ENCODE measurements at regions not wholly inside any gene's neighbourhood (a gene's known extent, or its start where the extent isn't known, plus 50 kb on each side); places are given as distances from the start of the nearest gene placed in this dataset.

DNA sequence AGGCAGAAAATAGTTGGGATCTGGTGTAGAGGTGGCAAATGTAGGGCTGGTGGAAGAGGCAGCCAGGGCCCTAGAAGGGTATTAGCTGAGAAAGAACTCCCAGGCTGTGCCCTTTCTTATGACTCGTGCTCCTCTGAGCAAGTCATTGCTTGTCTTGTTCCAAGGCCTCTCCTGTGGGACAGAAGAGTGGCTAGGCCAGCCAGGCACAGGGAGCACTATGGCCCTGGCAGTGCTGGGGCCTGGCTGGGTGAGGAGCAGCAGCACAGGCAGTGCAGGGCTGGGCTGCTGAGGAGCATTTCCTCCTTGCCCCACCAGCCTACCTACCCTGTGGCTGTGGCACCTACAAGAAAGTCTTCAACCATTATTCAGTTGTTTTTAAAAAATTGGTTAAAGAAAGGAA is 298.5 kb upstream of the NR3C2 start:
- H3K9me3 ChIP-seq: no peaks in the 10 kb centered on the region
- no peaks in the 10 kb centered on the region for H4K20me1 ChIP-seq (ENCODE audit: insufficient read depth)
- TF ChIP-seq NFIC (IDR thresholded peaks at IDR 0.05; ENCODE audit: borderline replicate concordance): no peak
- TF ChIP-seq, protein P1, sequence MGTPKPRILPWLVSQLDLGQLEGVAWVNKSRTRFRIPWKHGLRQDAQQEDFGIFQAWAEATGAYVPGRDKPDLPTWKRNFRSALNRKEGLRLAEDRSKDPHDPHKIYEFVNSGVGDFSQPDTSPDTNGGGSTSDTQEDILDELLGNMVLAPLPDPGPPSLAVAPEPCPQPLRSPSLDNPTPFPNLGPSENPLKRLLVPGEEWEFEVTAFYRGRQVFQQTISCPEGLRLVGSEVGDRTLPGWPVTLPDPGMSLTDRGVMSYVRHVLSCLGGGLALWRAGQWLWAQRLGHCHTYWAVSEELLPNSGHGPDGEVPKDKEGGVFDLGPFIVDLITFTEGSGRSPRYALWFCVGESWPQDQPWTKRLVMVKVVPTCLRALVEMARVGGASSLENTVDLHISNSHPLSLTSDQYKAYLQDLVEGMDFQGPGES (IDR thresholded peaks at IDR 0.05; ENCODE audit: low read depth, low read length): no peak
- no peak for TF ChIP-seq EZH2phosphoT487 (IDR thresholded peaks at IDR 0.05; ENCODE audit: borderline replicate concordance, low read depth)
- TF ChIP-seq MXI1 (IDR thresholded peaks at IDR 0.05; ENCODE audit: low read depth, low read length): no peak
- TF ChIP-seq, protein P2, sequence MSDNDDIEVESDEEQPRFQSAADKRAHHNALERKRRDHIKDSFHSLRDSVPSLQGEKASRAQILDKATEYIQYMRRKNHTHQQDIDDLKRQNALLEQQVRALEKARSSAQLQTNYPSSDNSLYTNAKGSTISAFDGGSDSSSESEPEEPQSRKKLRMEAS (IDR thresholded peaks at IDR 0.05; ENCODE audit: low read depth): no peak
- TF ChIP-seq CHD2 (IDR thresholded peaks at IDR 0.05; ENCODE audit: low read length, partially characterized antibody): no peak
- no peak for TF ChIP-seq USF2 (IDR thresholded peaks at IDR 0.05; ENCODE audit: borderline replicate concordance, low read depth, low read length)
- TF ChIP-seq, protein P3, sequence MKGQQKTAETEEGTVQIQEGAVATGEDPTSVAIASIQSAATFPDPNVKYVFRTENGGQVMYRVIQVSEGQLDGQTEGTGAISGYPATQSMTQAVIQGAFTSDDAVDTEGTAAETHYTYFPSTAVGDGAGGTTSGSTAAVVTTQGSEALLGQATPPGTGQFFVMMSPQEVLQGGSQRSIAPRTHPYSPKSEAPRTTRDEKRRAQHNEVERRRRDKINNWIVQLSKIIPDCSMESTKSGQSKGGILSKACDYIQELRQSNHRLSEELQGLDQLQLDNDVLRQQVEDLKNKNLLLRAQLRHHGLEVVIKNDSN (IDR thresholded peaks at IDR 0.05; ENCODE audit: borderline replicate concordance, low read depth): no peak
- H3K79me2 ChIP-seq (ENCODE audit: insufficient read depth): no peaks in the 10 kb centered on the region
- no peak overlapping the region for H3K27ac ChIP-seq (ENCODE audit: low read depth in 2 of 2, low read length in 1 of 2)
- H3K9ac ChIP-seq: no peak overlapping the region
- H3F3A ChIP-seq (replicated peaks; ENCODE audit: insufficient read depth): no peaks in the 10 kb centered on the region
- DNase-seq: no peak
- H3K4me2 ChIP-seq: no peak overlapping the region
- H3K9me2 ChIP-seq: peaks cover 5% of the 10 kb centered on the region; the same call in 1 of the 2 replicates
- ChIA-PET POLR2A (no interaction called here), CTCF (no interaction called here)
- no peaks in the 10 kb centered on the region for H3K4me1 ChIP-seq (ENCODE audit: control insufficient read depth in 1 of 2, insufficient read depth in 2 of 2, low read depth in 1 of 2, low read length in 1 of 2)
- H3K4me3 ChIP-seq (ENCODE audit: low read depth in 2 of 2, low read length in 1 of 2): no peak overlapping the region
- no peak overlapping the region for H2AFZ ChIP-seq (ENCODE audit: low read depth)
- H3K27me3 ChIP-seq (ENCODE audit: insufficient read depth): no peaks in the 10 kb centered on the region
- 0% methylated on average over 1 of the region's 1 CpG for WGBS (ENCODE audit: low lambda C conversion rate)
- H3K36me3 ChIP-seq (replicated peaks in 1 of 2; ENCODE audit: control insufficient read depth in 1 of 2, insufficient read depth in 2 of 2, low read length in 1 of 2): no peaks in the 10 kb centered on the region

DNA sequence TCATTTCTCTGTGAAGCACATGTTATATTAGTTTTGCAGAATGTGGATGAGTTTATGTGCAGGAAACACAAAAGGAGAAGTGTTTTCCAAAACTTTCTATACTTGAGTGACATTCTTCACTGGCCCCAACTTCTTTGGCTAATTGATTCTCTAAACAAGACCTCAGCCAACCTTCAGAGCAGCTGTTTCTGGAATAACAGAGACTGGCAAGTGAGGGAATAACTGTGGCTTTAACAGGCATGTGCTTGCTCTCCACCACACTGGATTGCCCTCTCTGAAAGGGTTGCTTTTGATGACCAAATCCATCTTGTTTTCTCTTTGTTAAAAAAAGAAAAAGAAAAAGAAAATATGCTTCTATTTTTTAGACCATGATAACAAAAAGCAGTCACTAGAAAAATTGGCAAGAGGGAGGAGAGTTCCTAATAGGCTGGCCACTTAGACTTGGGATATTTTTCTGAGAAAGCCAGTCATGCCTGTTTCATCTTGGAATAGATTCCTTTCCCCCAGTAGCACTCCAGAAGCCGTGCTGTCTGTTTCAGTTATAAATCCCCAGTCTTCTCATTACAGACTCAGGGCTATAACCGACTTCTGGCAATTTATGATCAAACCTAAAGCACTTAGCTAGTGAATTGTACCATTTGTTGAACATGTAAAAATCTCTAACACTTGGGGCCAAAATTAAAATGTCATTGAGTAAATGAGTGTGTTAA is 295.0 kb upstream of the NR3C2 start:
- H3K9me3 ChIP-seq: no peaks in the 10 kb centered on the region
- no peaks in the 10 kb centered on the region for H3F3A ChIP-seq (replicated peaks; ENCODE audit: insufficient read depth)
- no peaks in the 10 kb centered on the region; the same call in 1 of the 2 replicates for H3K27me3 ChIP-seq (ENCODE audit: insufficient read depth)
- WGBS (ENCODE audit: low lambda C conversion rate): 0% methylated on average over 2 of the region's 2 CpGs
- DNase-seq: no peak
- TF ChIP-seq RAD21 (IDR thresholded peaks at IDR 0.05; ENCODE audit: low read length) (no peak), NRF1 (IDR thresholded peaks at IDR 0.05; ENCODE audit: low read depth, low read length) (no peak), TCF12 (IDR thresholded peaks at IDR 0.05) (no peak), RXRA (IDR thresholded peaks at IDR 0.05; ENCODE audit: borderline replicate concordance, low read depth) (no peak)
- no peak overlapping the region for H3K9ac ChIP-seq
- ChIA-PET POLR2A (no interaction called here), CTCF (interaction anchor here (0.6 kb wide), 1 partner anchor 537 kb away, joined by 3 read pairs; no protein-coding TSS in a partner anchor)
- H3K36me3 ChIP-seq (replicated peaks in 1 of 2; ENCODE audit: control insufficient read depth in 1 of 2, insufficient read depth in 2 of 2, low read length in 1 of 2): no peaks in the 10 kb centered on the region
- H4K20me1 ChIP-seq (ENCODE audit: insufficient read depth): no peaks in the 10 kb centered on the region
- no peak overlapping the region for H2AFZ ChIP-seq (ENCODE audit: low read depth)
- no peak overlapping the region for H3K4me3 ChIP-seq (ENCODE audit: low read depth in 2 of 2, low read length in 1 of 2)
- H3K9me2 ChIP-seq: no peaks in the 10 kb centered on the region
- no peak overlapping the region for H3K4me2 ChIP-seq
- H3K79me2 ChIP-seq (ENCODE audit: insufficient read depth): no peaks in the 10 kb centered on the region
- no peaks in the 10 kb centered on the region for H3K4me1 ChIP-seq (ENCODE audit: control insufficient read depth in 1 of 2, insufficient read depth in 2 of 2, low read depth in 1 of 2, low read length in 1 of 2)
- H3K27ac ChIP-seq (ENCODE audit: low read depth in 2 of 2, low read length in 1 of 2): no peak overlapping the region

Data from SK-N-SH (cell line).